H1 (cell line): ENCODE measurements at regions not wholly inside any gene's neighbourhood (a gene's known extent, or its start where the extent isn't known, plus 50 kb on each side); places are given as distances from the start of the nearest gene placed in this dataset.

ENCODE experiments used
- CTCF ChIA-PET: fragments of 300-600 bp; sonication (Branson Sonifier 250); formaldehyde crosslinking; loops from one replicate; lab custom pipeline; 2021; ENCODE audit not compliant: partially characterized antibody; lab: Charles Lee
- POLR2A ChIA-PET: fragments of 300-600 bp; sonication (Branson Sonifier 250); formaldehyde crosslinking; loops from one replicate; lab custom pipeline; 2021; ENCODE audit warnings: inconsistent platforms; ENCODE audit not compliant: partially characterized antibody; lab: Charles Lee
- DNase-seq, 2 experiments: peaks; one replicate each; pipeline versions ENCODE4 v3.0.0 to v3.0.0-alpha.2; 2010 to 2022; ENCODE audit warnings: low spot score in 2 of 2, low read depth in 1 of 2, mixed read lengths in 1 of 2
- FAIRE-seq: peaks from 2 replicates; lab custom pipeline; 2011; peaks lifted over from hg19 to GRCh38; lab: Jason Lieb, UNC
- H2AFZ ChIP-seq: 2 replicates; pipeline ENCODE4 v1.8.1; 2012; ENCODE audit warnings: low read length, inconsistent platforms
- H2AK5ac ChIP-seq: 2 replicates; pipeline ENCODE4 v1.6.1; 2013; ENCODE audit warnings: low read depth, low read length
- H2BK120ac ChIP-seq: replicated peaks from 2 replicates; pipeline ENCODE3; 2013; ENCODE audit warnings: low read depth, low read length, inconsistent platforms
- H2BK12ac ChIP-seq: 2 replicates; pipeline ENCODE4 v1.6.1; 2013; ENCODE audit warnings: low read depth, low read length
- H2BK15ac ChIP-seq: 2 replicates; pipeline ENCODE4 v1.6.1; 2013; ENCODE audit warnings: low read length
- H2BK20ac ChIP-seq: 2 replicates; pipeline ENCODE4 v1.6.1; 2013; ENCODE audit warnings: low read length
- H2BK5ac ChIP-seq: 2 replicates; pipeline ENCODE4 v1.6.1; 2013; ENCODE audit warnings: low read depth, low read length
- H3K14ac ChIP-seq: 2 replicates; pipeline ENCODE4 v1.6.1; 2013; ENCODE audit warnings: inconsistent platforms; ENCODE audit not compliant: insufficient read length
- H3K18ac ChIP-seq: 2 replicates; pipeline ENCODE4 v1.6.1; 2013; ENCODE audit warnings: low read length; ENCODE audit errors: extremely low read depth
- H3K23ac ChIP-seq: 2 replicates; pipeline ENCODE4 v1.6.1; 2013; ENCODE audit warnings: inconsistent platforms; ENCODE audit not compliant: insufficient read length
- H3K23me2 ChIP-seq: 2 replicates; pipeline ENCODE4 v1.6.1; 2013; ENCODE audit warnings: low read depth, low read length
- H3K27ac ChIP-seq: 2 replicates; pipeline ENCODE4 v1.6.1; 2011; ENCODE audit warnings: low read depth, low read length, inconsistent platforms
- H3K27me3 ChIP-seq, 4 experiments: replicated peaks in 1 of 4; 1 replicate in 1 of 4; 2 replicates in 3 of 4; pipeline versions ENCODE4 v1.6.1 to v1.8.1; 2011 to 2013; ENCODE audit warnings: low read length in 3 of 4, mild to moderate bottlenecking in 3 of 4, inconsistent platforms in 2 of 4, mixed read lengths in 2 of 4, moderate library complexity in 1 of 4; ENCODE audit not compliant: control insufficient read depth in 3 of 4, insufficient read depth in 3 of 4; ENCODE audit errors: extremely low read depth in 1 of 4
- H3K36me3 ChIP-seq, 4 experiments: 2 replicates each; pipeline versions ENCODE4 v1.6.1 to v1.8.1; 2011 to 2013; ENCODE audit warnings: mild to moderate bottlenecking in 4 of 4, low read length in 3 of 4, moderate library complexity in 2 of 4, control low read depth in 1 of 4, inconsistent platforms in 1 of 4; ENCODE audit not compliant: insufficient read depth in 4 of 4, control insufficient read depth in 2 of 4
- H3K4ac ChIP-seq: replicated peaks from 2 replicates; pipeline ENCODE3; 2013; ENCODE audit warnings: low read length, low read depth, mixed read lengths, inconsistent platforms; ENCODE audit not compliant: insufficient read length
- H3K4me1 ChIP-seq, 4 experiments: replicated peaks in 1 of 4; 1 replicate in 1 of 4; 2 replicates in 3 of 4; pipeline versions ENCODE4 v1.6.1 to v1.8.1; 2011 to 2013; ENCODE audit warnings: low read length in 3 of 4, inconsistent platforms in 2 of 4, mixed read lengths in 1 of 4; ENCODE audit not compliant: insufficient read depth in 4 of 4, control insufficient read depth in 3 of 4
- H3K4me2 ChIP-seq, 2 experiments: 2 replicates each; pipeline versions ENCODE4 v1.6.1 to v1.8.1; 2011 to 2013; ENCODE audit warnings: low read depth in 2 of 2, low read length in 2 of 2, control low read depth in 1 of 2, inconsistent platforms in 1 of 2, mild to moderate bottlenecking in 1 of 2; ENCODE audit not compliant: insufficient read depth in 1 of 2
- H3K4me3 ChIP-seq, 4 experiments: fragments of 200-600, 300-600 bp in 1 of 4; sonication (generic), shearing (Covaris generic), sonication (Bioruptor Twin) in 1 of 4; 2 replicates each; pipeline versions ENCODE4 v1.5.1 to v1.8.1; 2011 to 2016; ENCODE audit warnings: low read length in 4 of 4, low read depth in 3 of 4, control low read depth in 2 of 4, inconsistent platforms in 2 of 4, mild to moderate bottlenecking in 2 of 4, mixed read lengths in 1 of 4, moderate library complexity in 1 of 4; ENCODE audit not compliant: insufficient read depth in 2 of 4; ENCODE audit errors: extremely low read depth in 1 of 4
- H3K56ac ChIP-seq: replicated peaks from 2 replicates; pipeline ENCODE3; 2013; ENCODE audit warnings: low read depth, mild to moderate bottlenecking, mixed read lengths, low read length, inconsistent platforms; ENCODE audit not compliant: insufficient read length
- H3K79me1 ChIP-seq: 2 replicates; pipeline ENCODE4 v1.6.1; 2013; ENCODE audit warnings: low read depth, low read length, control low read depth
- H3K79me2 ChIP-seq, 2 experiments: 2 replicates each; pipeline versions ENCODE4 v1.6.1 to v1.8.1; 2012 to 2013; ENCODE audit warnings: low read length in 2 of 2, mild to moderate bottlenecking in 2 of 2, inconsistent platforms in 1 of 2; ENCODE audit not compliant: insufficient read depth in 2 of 2, control insufficient read depth in 1 of 2
- H3K9ac ChIP-seq, 4 experiments: replicated peaks in 1 of 4; 1 replicate in 1 of 4; 2 replicates in 3 of 4; pipeline versions ENCODE4 v1.6.1 to v1.8.1; 2011 to 2013; ENCODE audit warnings: low read depth in 3 of 4, low read length in 3 of 4, control low read depth in 2 of 4, mild to moderate bottlenecking in 2 of 4, moderate library complexity in 2 of 4, inconsistent platforms in 1 of 4; ENCODE audit errors: extremely low read depth in 1 of 4
- H3K9me3 ChIP-seq, 2 experiments: 2 replicates each; pipeline versions ENCODE4 v1.6.1 to v1.8.1; 2012 to 2013; ENCODE audit warnings: mild to moderate bottlenecking in 2 of 2, moderate library complexity in 2 of 2, control low read depth in 1 of 2, inconsistent platforms in 1 of 2, low read depth in 1 of 2, low read length in 1 of 2, mixed read lengths in 1 of 2; ENCODE audit not compliant: insufficient read depth in 2 of 2
- H4K20me1 ChIP-seq, 2 experiments: replicated peaks in 1 of 2; 2 replicates each; pipeline versions ENCODE3 to v1.8.1; 2011 to 2013; ENCODE audit warnings: inconsistent platforms in 2 of 2, low read length in 2 of 2, mild to moderate bottlenecking in 1 of 2; ENCODE audit not compliant: insufficient read depth in 2 of 2, control insufficient read depth in 1 of 2
- H4K5ac ChIP-seq: 2 replicates; pipeline ENCODE4 v1.6.1; 2013; ENCODE audit warnings: low read length, low read depth, mixed read lengths, inconsistent platforms; ENCODE audit not compliant: insufficient read length
- H4K8ac ChIP-seq: 2 replicates; pipeline ENCODE4 v1.8.0; 2013; ENCODE audit warnings: mild to moderate bottlenecking, moderate library complexity, low read length, inconsistent platforms; ENCODE audit not compliant: insufficient read depth; ENCODE audit errors: extremely low read depth
- H4K91ac ChIP-seq: replicated peaks from 2 replicates; pipeline ENCODE3; 2013; ENCODE audit warnings: low read length, mixed read lengths, inconsistent platforms; ENCODE audit not compliant: insufficient read length
- ATF2 ChIP-seq: IDR thresholded peaks from 2 replicates; pipeline ENCODE4 v1.6.1; 2012; ENCODE audit warnings: low read length, inconsistent platforms
- BACH1 ChIP-seq: IDR thresholded peaks from 2 replicates; pipeline ENCODE4 v1.6.1; 2012; ENCODE audit warnings: low read length, improper control_type of control experiment
- BRCA1 ChIP-seq: IDR thresholded peaks from 2 replicates; pipeline ENCODE4 v1.6.1; 2012; ENCODE audit warnings: low read depth, low read length, improper control_type of control experiment
- CHD2 ChIP-seq: IDR thresholded peaks from 2 replicates; pipeline ENCODE4 v1.6.1; 2012; ENCODE audit warnings: low read length, improper control_type of control experiment
- EGR1 ChIP-seq: IDR thresholded peaks from 2 replicates; pipeline ENCODE4 v1.6.1; 2011; ENCODE audit warnings: low read depth, low read length, borderline replicate concordance
- HDAC6 ChIP-seq: IDR thresholded peaks from one replicate; pipeline ENCODE4 v1.7.1; 2012; ENCODE audit warnings: low read depth, mild to moderate bottlenecking, inconsistent platforms, low read length, moderate library complexity
- PHF8 ChIP-seq: fragments of 200-600 bp; sonication (generic); conservative IDR thresholded peaks from 2 replicates; pipeline ENCODE4 v1.7.1; 2012; ENCODE audit warnings: low read depth, mild to moderate bottlenecking, inconsistent platforms, low read length, moderate library complexity
- POLR2A ChIP-seq, 2 experiments: IDR thresholded peaks; 1 replicate in 1 of 2; 2 replicates in 1 of 2; pipeline ENCODE4 v1.6.1; 2011; ENCODE audit warnings: low read depth in 2 of 2, low read length in 2 of 2, mild to moderate bottlenecking in 2 of 2; ENCODE audit errors: control extremely low read depth in 1 of 2
- RNF2 ChIP-seq: fragments of 200-900, 300-1000 bp; sonication (generic); IDR thresholded peaks from 2 replicates; pipeline ENCODE4 v1.7.1; 2016; ENCODE audit warnings: borderline replicate concordance, low read depth, mild to moderate bottlenecking, antibody characterized with exemption, low read length; ENCODE audit not compliant: poor library complexity, severe bottlenecking; ENCODE audit errors: missing control alignments
- RXRA ChIP-seq: IDR thresholded peaks from 2 replicates; pipeline ENCODE4 v1.6.1; 2011; ENCODE audit warnings: low read depth, mild to moderate bottlenecking, low read length, moderate library complexity; ENCODE audit not compliant: insufficient read depth
- SIRT6 ChIP-seq: IDR thresholded peaks from one replicate; pipeline ENCODE4 v1.7.1; 2012; ENCODE audit warnings: low read length, inconsistent platforms
- SP2 ChIP-seq: IDR thresholded peaks from 2 replicates; pipeline ENCODE4 v1.6.1; 2012; ENCODE audit warnings: mild to moderate bottlenecking, low read length, inconsistent platforms
- WGBS, 2 experiments: shearing (Covaris generic) in 1 of 2; methylation state at CpG; one replicate each; pipeline versions ENCODE4 v1.1.6 to v1.1.7; 2013 to 2015; ENCODE audit warnings: low lambda C conversion rate in 2 of 2, mixed read lengths in 2 of 2, inconsistent platforms in 1 of 2, low coverage in 1 of 2, missing lambda C conversion rate in 1 of 2; ENCODE audit not compliant: insufficient replicate concordance in 2 of 2, insufficient coverage in 1 of 2, insufficient read length in 1 of 2; ENCODE audit errors: extremely low coverage in 1 of 2, missing lambda C conversion rate in 1 of 2; 5-methylcytosine and 5-hydroxymethylcytosine counted together

DNA sequence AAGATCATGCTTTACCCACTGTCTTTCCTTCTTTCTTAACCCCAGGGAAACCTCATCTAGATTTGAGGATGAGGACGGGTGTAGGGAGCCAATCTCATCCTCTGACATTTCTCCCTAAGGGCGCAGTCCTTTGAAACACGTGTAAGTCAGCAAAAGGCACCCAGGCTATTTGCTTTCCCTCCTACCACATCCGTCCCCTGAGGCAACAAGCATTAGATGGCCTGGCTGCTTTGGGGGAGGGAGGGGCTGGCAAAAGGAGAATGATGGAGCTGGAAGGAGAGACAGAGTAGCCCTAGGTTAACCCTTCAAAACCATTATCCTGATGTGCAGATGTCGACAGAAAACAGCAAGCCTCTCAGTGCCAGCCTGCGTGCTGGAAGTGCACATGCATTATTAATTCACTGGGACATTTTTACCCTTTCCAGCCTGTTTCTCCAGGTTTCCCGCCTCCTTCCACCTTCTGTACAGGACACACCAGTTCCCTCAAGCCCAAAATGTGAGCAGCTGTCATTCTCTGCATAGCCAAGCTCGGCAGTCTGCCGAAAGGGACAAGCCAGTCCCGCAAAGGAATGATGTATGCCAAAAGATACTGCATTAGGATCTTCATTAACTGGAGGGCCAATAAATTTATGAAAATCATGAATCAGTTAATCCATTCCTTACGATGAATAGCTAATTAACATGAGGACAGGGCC is 547.2 kb downstream of the CD83 start:
- no peak overlapping the region for H3K56ac ChIP-seq
- no peaks in the 10 kb centered on the region; a peak in 1 of 7 replicates for H3K27me3 ChIP-seq
- DNase-seq = peak in 1 of 2 experiments; percentile 38
- no peak overlapping the region for H4K5ac ChIP-seq
- no peak overlapping the region for H3K27ac ChIP-seq
- peak overlapping the region; percentile 30; the same call in 1 of the 2 replicates for H2BK12ac ChIP-seq
- H3K9me3 ChIP-seq = no peaks in the 10 kb centered on the region
- 0 out of 4 replicates have a peak overlapping the region, but pooled peaks of 1 of the 2 experiments have one; percentile 14 for H3K4me2 ChIP-seq
- no peaks in the 10 kb centered on the region; the same call in 1 of the 2 replicates for H3K79me1 ChIP-seq
- no peak overlapping the region for H2BK20ac ChIP-seq
- H3K4me3 ChIP-seq = no peak overlapping the region
- H3K18ac ChIP-seq = peak overlapping the region; percentile 27; the same call in 1 of the 2 replicates
- no peak overlapping the region for H3K9ac ChIP-seq
- no peak overlapping the region for H4K8ac ChIP-seq
- no peak for FAIRE-seq
- H2BK15ac ChIP-seq = no peak overlapping the region
- H4K20me1 ChIP-seq = no peaks in the 10 kb centered on the region
- H2BK5ac ChIP-seq = peak overlapping the region; percentile 13; the same call in 1 of the 2 replicates
- WGBS, 2 experiments = 77% methylated on average over 11 of the region's 11 CpGs; no CpG with 5 or more reads in 1 of the 2 experiments
- H2AK5ac ChIP-seq = no peak overlapping the region
- no peaks in the 10 kb centered on the region for H3K23me2 ChIP-seq
- H3K36me3 ChIP-seq = no peaks in the 10 kb centered on the region
- H4K91ac ChIP-seq = no peak overlapping the region
- H3K23ac ChIP-seq = no peak overlapping the region
- peaks cover 2 to 9% (median 5%) of the 10 kb centered on the region in 4 experiments; a peak in 5 of 7 replicates for H3K4me1 ChIP-seq
- H3K14ac ChIP-seq = no peak overlapping the region
- no peaks in the 10 kb centered on the region for H3K79me2 ChIP-seq
- H3K4ac ChIP-seq = no peak overlapping the region
- H2AFZ ChIP-seq = no peak overlapping the region
- no peak overlapping the region for H2BK120ac ChIP-seq
- ChIA-PET POLR2A (interaction anchor here (0.6 kb wide), 1 partner anchor 8 kb away, joined by 3 read pairs; no protein-coding TSS in a partner anchor), CTCF (interaction anchor here (0.5 to 1.6 kb wide), 2 partner anchors 11 to 53 kb away, joined by 3 to 4 read pairs; no protein-coding TSS in a partner anchor)
- TF ChIP-seq RXRA = no peak
- TF ChIP-seq SIRT6 = no peak
- TF ChIP-seq ATF2 = no peak
- no peak for TF ChIP-seq BRCA1
- no peak for TF ChIP-seq PHF8
- TF ChIP-seq BACH1 = no peak
- TF ChIP-seq SP2 = no peak
- TF ChIP-seq RNF2 = no peak
- no peak for TF ChIP-seq CHD2
- TF ChIP-seq POLR2A (IDR thresholded peaks at IDR 0.05; ENCODE audit: control extremely low read depth in 1 of 2, low read depth in 2 of 2, low read length in 2 of 2) = no peak
- TF ChIP-seq HDAC6 = no peak
- TF ChIP-seq EGR1 = no peak
